ENCODE measurements at regions not wholly inside any gene's neighbourhood (a gene's known extent, or its start where the extent isn't known, plus 50 kb on each side); places are given as distances from the start of the nearest gene placed in this dataset.
"Not testable (repeated sequence)": the region's sequence is repeated elsewhere in the genome, so short reads cannot be mapped to it uniquely, and the experiment has no call there.

- no peak for DNase-seq
Observed at GRCh38 chr6:103870970-103871369, 988.7 kb downstream of the HACE1 start.

GRCh38 chr6:103862297-103862696 lies 997.4 kb downstream of the HACE1 start:
- no peak for DNase-seq

DNA sequence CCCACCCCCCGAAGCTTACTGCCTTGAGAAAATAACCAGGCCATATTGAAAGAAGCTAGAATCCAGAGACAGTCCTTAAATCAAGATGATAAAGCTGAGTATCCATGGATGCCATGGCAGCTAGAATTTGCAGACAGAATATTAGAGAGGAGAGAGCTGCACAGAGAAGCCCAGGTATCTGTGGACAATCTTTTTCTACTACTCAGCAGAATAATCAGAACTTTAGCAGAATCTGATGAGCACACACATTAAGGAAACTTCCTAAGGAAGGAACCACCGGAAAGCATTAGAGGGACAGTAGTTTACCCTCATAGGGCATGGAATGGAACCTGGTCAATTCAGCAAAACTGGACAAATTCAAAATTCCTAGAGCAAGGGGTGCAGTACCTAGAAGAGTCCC lies 1001.7 kb downstream of the HACE1 start:
- no peak for DNase-seq

GRCh38 chr6:103855750-103856149 lies 1004.0 kb downstream of the HACE1 start:
- no peak for DNase-seq

- no peak for DNase-seq
Observed at GRCh38 chr6:103854059-103854458, 1005.7 kb downstream of the HACE1 start.

- no peak for DNase-seq
Observed at GRCh38 chr6:103838457-103838856, 1021.3 kb downstream of the HACE1 start.

GRCh38 chr6:103826209-103826608 lies 1033.5 kb downstream of the HACE1 start:
- no peak for DNase-seq

DNA sequence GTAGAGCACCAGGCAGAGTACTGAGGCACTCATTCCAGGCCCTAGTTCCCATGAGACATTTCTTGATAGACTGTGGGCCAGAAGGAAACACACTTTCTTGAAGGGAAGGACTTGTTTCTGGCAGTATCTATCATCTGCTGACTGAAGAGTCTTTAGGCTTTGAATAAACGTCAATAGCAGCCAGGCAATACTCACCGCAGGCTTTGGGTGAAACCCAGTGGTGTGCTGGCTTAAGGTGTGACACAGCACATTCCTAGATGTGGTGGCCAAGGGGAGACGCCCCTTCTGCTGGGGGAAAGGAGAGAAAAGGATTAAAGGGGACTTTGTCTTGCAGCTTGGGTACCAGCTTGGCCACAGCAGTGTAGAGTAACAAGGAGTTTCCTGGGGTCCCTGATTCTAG lies 1039.6 kb downstream of the HACE1 start:
- no peak for DNase-seq

DNA sequence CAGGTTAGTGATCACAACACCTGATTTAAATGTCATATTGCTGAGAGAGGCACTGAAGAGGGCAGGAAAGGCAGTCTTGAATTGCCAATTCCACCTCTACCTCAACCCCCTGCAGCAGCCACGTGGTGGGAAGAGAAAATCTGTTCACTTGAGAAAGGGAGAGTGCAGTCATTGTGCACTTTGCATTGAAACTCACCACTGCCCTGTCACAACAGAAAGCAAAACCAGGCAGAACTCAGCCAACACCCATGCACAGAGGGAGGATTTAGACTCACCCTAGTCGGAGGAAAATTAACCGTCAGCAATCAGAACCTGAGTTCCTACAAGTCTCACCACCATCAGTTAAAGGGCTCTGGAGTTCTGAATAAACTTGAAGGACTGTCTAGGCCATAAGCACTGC lies 1040.2 kb downstream of the HACE1 start:
- no peak for DNase-seq

GRCh38 chr6:103812970-103813369 lies 1046.7 kb downstream of the HACE1 start:
- DNase-seq: no peak

GRCh38 chr6:103801901-103802479 lies 1057.7 kb downstream of the HACE1 start:
- DNase-seq: not testable (repeated sequence)

DNA sequence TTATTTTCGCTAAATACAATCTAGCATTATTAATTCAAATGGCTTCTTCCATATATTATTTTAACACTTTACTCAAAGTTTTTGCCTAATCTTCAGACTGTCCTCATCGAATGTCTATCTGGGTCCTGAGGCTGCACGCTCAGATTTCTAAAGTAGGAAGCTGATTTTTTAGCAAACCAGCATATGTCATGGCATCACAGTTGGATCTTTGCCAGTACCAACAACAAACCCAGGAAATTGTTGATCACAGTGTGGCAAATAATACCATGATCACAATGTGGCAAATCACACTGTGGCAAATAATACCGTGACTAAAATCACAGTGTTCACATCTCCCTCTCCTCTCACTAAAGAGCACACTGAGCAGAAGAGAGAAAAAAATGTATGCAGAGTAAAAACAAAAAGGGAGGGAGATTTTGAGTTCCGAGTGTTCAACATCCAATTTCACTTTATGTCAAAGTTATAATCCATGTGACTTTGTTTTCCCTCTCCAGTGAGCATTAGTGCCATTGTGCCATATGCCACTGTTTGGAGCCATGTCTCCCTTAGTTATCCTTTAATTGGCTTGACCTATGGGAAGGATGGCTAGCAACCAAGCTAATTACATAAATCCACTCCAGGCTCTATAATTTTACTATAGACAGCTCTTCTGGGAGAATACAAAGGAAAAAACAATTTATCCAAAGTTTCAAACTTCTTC lies 1059.6 kb downstream of the HACE1 start:
- DNase-seq: no peak

DNA sequence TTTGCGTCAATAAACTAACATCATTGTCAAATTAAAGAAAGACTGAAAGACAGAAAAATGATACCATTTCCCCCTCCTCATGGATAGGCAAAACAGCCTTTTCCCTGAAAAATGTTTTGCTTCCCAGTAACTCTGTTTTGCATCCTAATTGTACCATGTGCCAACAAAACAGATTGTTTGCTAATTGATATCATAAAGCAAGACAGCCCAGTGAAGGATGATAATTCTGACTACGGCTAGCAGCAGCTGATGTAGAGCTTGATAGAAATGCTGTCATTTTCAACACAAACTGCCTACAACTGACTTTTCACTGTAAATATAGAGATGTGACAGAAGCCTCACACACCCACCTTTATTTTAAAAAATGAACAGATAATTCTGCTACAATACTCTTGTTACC lies 1061.6 kb downstream of the HACE1 start:
- no peak for DNase-seq

- DNase-seq: no peak
Observed at GRCh38 chr6:103797738-103798137, 1062.0 kb downstream of the HACE1 start.

- DNase-seq: no peak
Observed at GRCh38 chr6:103791458-103791857, 1068.3 kb downstream of the HACE1 start.

DNA sequence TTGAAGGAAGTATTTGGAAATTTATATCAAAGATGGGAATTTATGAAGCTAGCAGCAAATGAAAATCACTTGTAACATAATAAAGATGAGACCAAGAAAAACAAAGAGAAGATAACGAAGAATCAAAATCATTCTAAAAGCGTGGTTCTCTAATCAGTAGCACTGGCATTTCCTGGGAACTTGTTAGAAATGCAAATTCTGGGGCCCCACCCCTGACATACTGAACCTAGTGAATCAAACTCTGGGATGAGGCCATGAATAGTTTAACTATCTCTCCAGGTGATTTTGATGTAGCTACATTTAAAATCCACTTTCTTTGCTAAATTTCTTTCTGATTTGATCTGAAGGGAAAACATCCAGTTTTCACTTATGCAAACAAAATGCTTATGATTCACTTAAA lies 1075.6 kb downstream of the HACE1 start:
- no peak for DNase-seq

DNA sequence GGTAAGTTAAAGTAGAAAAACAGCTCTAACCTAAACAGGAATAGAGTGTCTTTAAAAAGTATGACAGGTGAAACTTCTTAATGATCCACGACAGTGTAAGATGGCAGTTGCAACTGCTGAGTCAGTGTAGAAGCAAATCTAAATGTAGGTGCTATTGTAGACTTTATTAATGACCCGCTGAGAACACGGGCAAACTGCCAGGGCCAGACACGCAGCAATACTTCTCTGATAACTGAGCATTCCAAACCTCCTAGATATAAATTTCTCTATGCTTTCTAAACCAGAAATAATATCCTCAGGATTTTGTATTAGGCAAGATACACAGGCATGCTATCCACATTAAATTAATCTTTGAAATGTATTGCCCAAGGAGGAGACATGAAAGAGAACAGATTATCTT lies 1076.4 kb downstream of the HACE1 start:
- no peak for DNase-seq

- DNase-seq: no peak
Observed at GRCh38 chr6:103769431-103769830, 1090.3 kb downstream of the HACE1 start.

- DNase-seq: no peak
Observed at GRCh38 chr6:103750603-103751002, 1109.1 kb downstream of the HACE1 start.

DNA sequence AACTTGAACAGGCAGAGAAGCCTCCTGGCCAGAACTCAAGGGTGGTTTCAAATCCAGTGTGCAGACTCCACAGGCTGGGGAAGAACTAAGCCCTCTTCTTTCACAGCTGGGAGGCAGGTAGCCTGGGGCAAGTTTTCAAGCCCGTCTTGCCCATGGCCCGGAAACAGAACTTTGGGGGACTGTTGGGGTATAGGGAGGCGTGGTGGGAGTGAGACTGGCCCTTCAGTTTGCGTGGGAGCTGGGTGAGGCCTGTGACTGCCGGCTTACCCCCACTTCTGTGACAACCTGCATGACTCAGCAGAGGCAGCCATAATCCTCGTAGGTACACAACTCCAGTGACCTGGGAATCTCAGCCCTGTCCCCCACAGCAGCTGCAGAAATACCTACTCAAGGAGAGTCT lies 1125.7 kb downstream of the HACE1 start:
- DNase-seq: no peak

DNA sequence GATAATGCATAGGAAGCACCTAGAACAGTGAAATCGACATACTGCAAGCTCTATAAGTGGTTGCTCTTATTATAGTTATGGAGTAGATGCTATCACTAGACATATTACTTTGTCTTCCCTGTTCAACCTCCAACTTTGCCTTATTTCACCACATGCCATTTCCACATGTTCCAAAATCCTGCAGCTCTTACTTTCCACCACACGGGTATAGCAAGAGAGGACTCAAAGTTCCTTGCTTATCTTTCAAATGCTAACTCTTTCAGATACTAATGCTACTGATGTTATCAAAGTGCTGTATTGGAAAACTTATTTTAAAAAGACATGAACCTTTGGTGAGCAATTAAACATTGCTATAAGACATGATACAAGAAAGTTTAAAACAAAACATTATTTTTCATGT lies 1130.1 kb downstream of the HACE1 start:
- no peak for DNase-seq

DNA sequence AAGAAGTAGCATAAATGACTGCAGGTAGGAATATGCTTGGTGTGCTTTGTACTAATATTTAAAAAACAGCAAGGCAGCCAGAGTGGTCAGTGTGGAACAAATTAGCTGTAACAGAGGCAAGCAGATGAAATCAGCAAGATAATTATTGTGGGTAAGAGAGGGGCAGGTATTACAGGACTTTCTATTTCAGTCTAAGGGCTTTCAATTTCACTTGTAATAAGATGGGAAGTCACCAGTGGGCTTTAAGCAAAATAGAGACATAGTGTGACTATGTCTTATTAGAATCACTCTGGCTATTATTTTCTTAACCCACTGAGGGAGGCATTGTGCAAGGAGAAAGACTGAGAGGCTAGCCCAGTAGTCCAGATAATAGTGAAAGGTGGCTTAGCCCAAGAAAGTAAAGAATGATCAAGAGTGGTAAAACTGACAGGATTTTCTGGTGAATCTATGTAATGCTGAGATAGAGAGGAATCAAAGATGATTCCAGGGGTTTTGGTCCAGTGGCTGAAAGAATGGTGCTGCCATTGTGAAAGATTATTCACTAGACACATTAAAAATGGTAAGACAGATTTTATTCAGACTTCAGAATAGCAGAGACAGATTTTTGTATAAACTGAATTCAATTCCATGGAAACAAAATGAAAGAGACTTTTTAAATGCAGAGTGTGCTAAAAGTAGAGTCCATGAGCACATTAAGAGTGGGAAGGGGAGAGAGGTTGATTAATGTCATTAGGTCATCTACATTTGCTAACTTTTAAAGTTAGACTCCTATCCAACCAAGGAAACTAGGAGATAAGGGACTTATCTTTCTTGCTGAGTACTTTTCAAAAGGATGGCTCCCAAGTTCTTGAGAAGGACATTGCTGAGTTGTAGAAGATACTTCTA lies 1136.0 kb downstream of the HACE1 start:
- no peak for DNase-seq

DNA sequence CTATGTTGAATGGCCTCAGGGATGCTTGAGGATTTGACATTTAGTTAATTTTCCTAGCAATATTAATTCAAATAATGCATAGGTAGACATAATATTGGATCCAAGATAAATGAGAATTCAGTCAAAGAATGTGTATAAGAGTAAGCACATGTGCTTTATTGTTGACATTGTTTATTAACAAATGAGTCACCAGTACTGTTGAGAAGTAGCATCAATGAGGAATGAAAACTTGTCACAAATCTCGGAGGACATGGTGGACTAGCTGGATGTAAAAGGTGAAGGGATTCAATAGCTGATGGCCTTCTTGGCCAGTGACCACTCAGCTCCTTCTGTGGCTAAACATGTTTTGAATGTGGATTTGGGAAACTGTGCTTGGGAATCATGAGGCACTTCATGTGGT lies 1137.0 kb downstream of the HACE1 start:
- DNase-seq: no peak

DNA sequence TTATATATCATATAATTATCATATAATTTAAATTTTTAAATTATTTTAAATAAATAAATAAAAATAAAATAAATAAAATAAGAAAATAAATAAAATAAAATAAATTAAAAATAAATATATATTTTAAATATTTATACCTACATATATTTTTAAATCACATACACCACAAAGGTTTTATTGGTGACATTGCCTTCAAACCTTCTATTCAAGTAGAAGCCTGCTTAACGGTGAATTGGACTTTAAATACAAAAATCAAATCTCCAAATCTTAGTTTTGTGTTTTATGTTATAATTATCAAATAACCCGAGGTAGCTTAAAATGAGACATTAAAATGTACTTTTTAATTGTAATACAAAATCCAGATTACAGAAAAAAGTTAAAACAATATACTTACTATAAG lies 1137.8 kb downstream of the HACE1 start:
- no peak for DNase-seq

All from activated T-cell treated with anti-CD3 and anti-CD28 coated beads, Interleukin-2, amount 50 U/mL, for 48 hours (primary cell).